ENCODE measurements at regions not wholly inside any gene's neighbourhood (a gene's known extent, or its start where the extent isn't known, plus 50 kb on each side); places are given as distances from the start of the nearest gene placed in this dataset.

- TF ChIP-seq POLR2AphosphoS5 (IDR thresholded peaks at IDR 0.05; ENCODE audit: low read depth) (no peak), CTCF (conservative IDR thresholded peaks at IDR 0.05; ENCODE audit: low read depth in 2 of 2) (no peak), EZH2phosphoT487 (IDR thresholded peaks at IDR 0.05; ENCODE audit: unreplicated experiment) (no peak), EZH2 (IDR thresholded peaks at IDR 0.05; ENCODE audit: low read depth, unreplicated experiment) (no peak), CREB1 (CRISPR knock-in tag; IDR thresholded peaks at IDR 0.05; ENCODE audit: low read depth) (no peak), STAT1 (IDR thresholded peaks at IDR 0.05; ENCODE audit: unreplicated experiment) (no peak), REST (IDR thresholded peaks at IDR 0.05; ENCODE audit: unreplicated experiment) (no peak), ZNF462 (CRISPR knock-in tag; IDR thresholded peaks at IDR 0.05) (no peak), ETS1 (IDR thresholded peaks at IDR 0.05) (no peak), JUNB (IDR thresholded peaks at IDR 0.05; ENCODE audit: unreplicated experiment) (no peak)
These were observed 157.5 kb downstream of the ADRA2A start for GRCh38 chr10:111234234-111234913.
